MM.1S (cell line): ENCODE measurements at regions not wholly inside any gene's neighbourhood (a gene's known extent, or its start where the extent isn't known, plus 50 kb on each side); places are given as distances from the start of the nearest gene placed in this dataset.

ENCODE experiments used
- DNase-seq: peaks from one replicate; pipeline ENCODE4 v3.0.0-alpha.2; 2015
- H2AFZ ChIP-seq: fragments of 300-600 bp; sonication (generic); 2 replicates; pipeline ENCODE4 v1.6.0; 2016; ENCODE audit warnings: antibody characterized with exemption, low read length
- H3F3A ChIP-seq: fragments of 300-600 bp; sonication (generic); 2 replicates; pipeline ENCODE4 v1.6.1; 2016; ENCODE audit warnings: mild to moderate bottlenecking, antibody characterized with exemption, low read length, moderate library complexity, mixed read lengths; ENCODE audit not compliant: insufficient read depth
- H3K27ac ChIP-seq: fragments of 300-600 bp; sonication (generic); 2 replicates; pipeline ENCODE4 v1.5.1; 2016; ENCODE audit warnings: mild to moderate bottlenecking, low read length
- H3K27me3 ChIP-seq: fragments of 300-600 bp; sonication (generic); replicated peaks from 2 replicates; pipeline ENCODE4 v1.6.0; 2016; ENCODE audit warnings: low read length; ENCODE audit not compliant: insufficient read depth
- H3K36me3 ChIP-seq: fragments of 300-600 bp; sonication (generic); replicated peaks from 2 replicates; pipeline ENCODE4 v1.6.1; 2016; ENCODE audit warnings: mild to moderate bottlenecking, low read length, mixed read lengths; ENCODE audit not compliant: insufficient read depth
- H3K4me1 ChIP-seq: fragments of 300-600 bp; sonication (generic); 2 replicates; pipeline ENCODE4 v1.6.1; 2016; ENCODE audit warnings: low read length, mixed read lengths
- H3K4me2 ChIP-seq: fragments of 300-600 bp; sonication (generic); 2 replicates; pipeline ENCODE4 v1.6.0; 2016; ENCODE audit warnings: low read depth, low read length
- H3K4me3 ChIP-seq: fragments of 300-600 bp; sonication (generic); 2 replicates; pipeline ENCODE4 v1.5.1; 2016; ENCODE audit warnings: low read length, mixed read lengths
- H3K79me2 ChIP-seq: fragments of 300-600 bp; sonication (generic); 2 replicates; pipeline ENCODE4 v1.6.1; 2016; ENCODE audit warnings: mixed run types, low read length, mixed read lengths
- H3K9ac ChIP-seq: fragments of 300-600 bp; sonication (generic); 2 replicates; pipeline ENCODE4 v1.6.1; 2016; ENCODE audit warnings: low read length, mixed read lengths
- H3K9me2 ChIP-seq: fragments of 300-600 bp; sonication (generic); replicated peaks from 2 replicates; pipeline ENCODE4 v1.6.1; 2016; ENCODE audit warnings: mild to moderate bottlenecking, low read length, mixed read lengths; ENCODE audit not compliant: insufficient read depth
- H3K9me3 ChIP-seq: fragments of 300-600 bp; sonication (generic); replicated peaks from 2 replicates; pipeline ENCODE4 v1.6.1; 2016; ENCODE audit warnings: mild to moderate bottlenecking, low read length, mixed read lengths; ENCODE audit not compliant: insufficient read depth
- H4K20me1 ChIP-seq: fragments of 300-600 bp; sonication (generic); 2 replicates; pipeline ENCODE4 v1.6.1; 2016; ENCODE audit warnings: mild to moderate bottlenecking, low read length, moderate library complexity, mixed read lengths; ENCODE audit not compliant: insufficient read depth
- CTCF ChIP-seq: fragments of 300-600 bp; sonication (generic); IDR thresholded peaks from 2 replicates; pipeline ENCODE4 v1.5.1; 2016; ENCODE audit warnings: antibody characterized with exemption, low read length, mixed read lengths
- EZH2 ChIP-seq: fragments of 300-600 bp; sonication (generic); optimal IDR thresholded peaks from 2 replicates; pipeline ENCODE3; 2017; ENCODE audit warnings: low read depth, mild to moderate bottlenecking, antibody characterized with exemption, low read length, mixed read lengths
- EZH2phosphoT487 ChIP-seq: fragments of 300-600 bp; sonication (generic); IDR thresholded peaks from 2 replicates; pipeline ENCODE4 v1.6.1; 2018; ENCODE audit warnings: antibody characterized with exemption, low read length

- DNase-seq: no peak
- no peak overlapping the region for H3K4me2 ChIP-seq
- H3F3A ChIP-seq: no peaks in the 10 kb centered on the region
- no peaks in the 10 kb centered on the region for H3K4me1 ChIP-seq
- H3K27ac ChIP-seq: no peak overlapping the region
- no peaks in the 10 kb centered on the region for H3K79me2 ChIP-seq
- H2AFZ ChIP-seq: no peak overlapping the region
- no peaks in the 10 kb centered on the region for H3K9me3 ChIP-seq
- no peaks in the 10 kb centered on the region for H3K27me3 ChIP-seq
- no peak overlapping the region for H3K4me3 ChIP-seq
- H3K9me2 ChIP-seq: no peaks in the 10 kb centered on the region
- H3K9ac ChIP-seq: no peak overlapping the region
- H4K20me1 ChIP-seq: no peaks in the 10 kb centered on the region
- TF ChIP-seq EZH2phosphoT487 (no peak), CTCF (no peak), EZH2 (no peak)
- no peaks in the 10 kb centered on the region for H3K36me3 ChIP-seq
These were observed 112.1 kb downstream of the ACAA2 start for GRCh38 chr18:49701190-49701589.

GRCh38 chr18:49699303-49699702 is 114.0 kb downstream of the ACAA2 start:
- H2AFZ ChIP-seq: no peak overlapping the region
- no peak for DNase-seq
- no peaks in the 10 kb centered on the region for H3K27me3 ChIP-seq
- H4K20me1 ChIP-seq: no peaks in the 10 kb centered on the region
- TF ChIP-seq CTCF (no peak), EZH2phosphoT487 (no peak), EZH2 (no peak)
- no peak overlapping the region for H3K4me2 ChIP-seq
- no peaks in the 10 kb centered on the region for H3K36me3 ChIP-seq
- no peak overlapping the region for H3K27ac ChIP-seq
- no peaks in the 10 kb centered on the region for H3K9me2 ChIP-seq
- H3K9me3 ChIP-seq: no peaks in the 10 kb centered on the region
- no peaks in the 10 kb centered on the region for H3F3A ChIP-seq
- no peaks in the 10 kb centered on the region for H3K79me2 ChIP-seq
- no peak overlapping the region for H3K9ac ChIP-seq
- H3K4me3 ChIP-seq: no peak overlapping the region
- H3K4me1 ChIP-seq: no peaks in the 10 kb centered on the region

- no peaks in the 10 kb centered on the region for H3K27me3 ChIP-seq
- H3K36me3 ChIP-seq: no peaks in the 10 kb centered on the region
- no peaks in the 10 kb centered on the region for H3K79me2 ChIP-seq
- no peak overlapping the region for H3K9ac ChIP-seq
- no peak overlapping the region for H3K4me3 ChIP-seq
- TF ChIP-seq EZH2phosphoT487 (no peak), EZH2 (no peak), CTCF (no peak)
- H3F3A ChIP-seq: no peaks in the 10 kb centered on the region
- H3K9me2 ChIP-seq: no peaks in the 10 kb centered on the region
- no peak overlapping the region for H2AFZ ChIP-seq
- H4K20me1 ChIP-seq: no peaks in the 10 kb centered on the region
- H3K4me2 ChIP-seq: no peak overlapping the region
- DNase-seq: no peak
- H3K9me3 ChIP-seq: no peaks in the 10 kb centered on the region
- H3K27ac ChIP-seq: no peak overlapping the region
- H3K4me1 ChIP-seq: no peaks in the 10 kb centered on the region
These were observed 114.8 kb downstream of the ACAA2 start for GRCh38 chr18:49698525-49699025.
